GM18508 (cell line): ENCODE measurements at regions not wholly inside any gene's neighbourhood (a gene's known extent, or its start where the extent isn't known, plus 50 kb on each side); places are given as distances from the start of the nearest gene placed in this dataset.
"Not testable (repeated sequence)": the region's sequence is repeated elsewhere in the genome, so short reads cannot be mapped to it uniquely, and the experiment has no call there.

Experiments used
- ATAC-seq: cut with Tn5 transposase; IDR thresholded peaks from one replicate; pipeline ENCODE4 v1.9.1; 2021; ENCODE audit warnings: moderate number of reproducible peaks; ENCODE audit not compliant: insufficient read depth, unreplicated experiment

- ATAC-seq, result peak; percentile 65
Observed at GRCh38 chr2:211203986-211204385, 647.6 kb downstream of the CPS1 start.

GRCh38 chr2:211204456-211204855 lies 648.1 kb downstream of the CPS1 start:
- ATAC-seq, result no peak

- no peak for ATAC-seq
Observed at GRCh38 chr2:211204902-211205301, 648.5 kb downstream of the CPS1 start.

GRCh38 chr2:211205358-211205757 lies 649.0 kb downstream of the CPS1 start:
- ATAC-seq, result no peak

- no peak for ATAC-seq
Observed at GRCh38 chr2:211205836-211206235, 649.4 kb downstream of the CPS1 start.

GRCh38 chr2:211216221-211216620 lies 659.8 kb downstream of the CPS1 start:
- no peak for ATAC-seq

GRCh38 chr2:211219548-211219947 lies 663.1 kb downstream of the CPS1 start:
- not testable (repeated sequence) for ATAC-seq

- no peak for ATAC-seq
Observed at GRCh38 chr2:211225784-211226183, 669.4 kb downstream of the CPS1 start.

GRCh38 chr2:211228559-211228958 lies 672.2 kb downstream of the CPS1 start:
- ATAC-seq, result no peak

- ATAC-seq, result no peak
Observed at GRCh38 chr2:211237586-211238275, 681.3 kb downstream of the CPS1 start.

GRCh38 chr2:211241891-211242290 lies 685.5 kb downstream of the CPS1 start:
- ATAC-seq, result no peak

GRCh38 chr2:211247751-211248150 lies 691.4 kb downstream of the CPS1 start:
- ATAC-seq, result no peak

- no peak for ATAC-seq
Observed at GRCh38 chr2:211248841-211249240, 692.4 kb downstream of the CPS1 start.

- ATAC-seq, result no peak
Observed at GRCh38 chr2:211251016-211251415, 694.6 kb downstream of the CPS1 start.

- no peak for ATAC-seq
Observed at GRCh38 chr2:211258646-211259335, 702.4 kb downstream of the CPS1 start.

GRCh38 chr2:211259831-211260476 lies 703.6 kb downstream of the CPS1 start:
- ATAC-seq, result no peak

- no peak for ATAC-seq
Observed at GRCh38 chr2:211270257-211270656, 713.9 kb downstream of the CPS1 start.

GRCh38 chr2:211281430-211282073 lies 725.2 kb downstream of the CPS1 start:
- no peak for ATAC-seq

GRCh38 chr2:211302676-211303075 lies 746.3 kb downstream of the CPS1 start:
- ATAC-seq, result no peak

- ATAC-seq, result no peak
Observed at GRCh38 chr2:211306929-211307328, 750.5 kb downstream of the CPS1 start.
